Heart left ventricle (tissue), 16 donors: ENCODE measurements at regions not wholly inside any gene's neighbourhood (a gene's known extent, or its start where the extent isn't known, plus 50 kb on each side); places are given as distances from the start of the nearest gene placed in this dataset.

Source experiments
- ATAC-seq, 4 donors: fragments of 200-7000 bp; cut with Tn5 transposase; one replicate each; pipeline ENCODE4 v1.9.1; 2020 to 2022; ENCODE audit warnings: moderate library complexity in 4 of 4, mild to moderate bottlenecking in 3 of 4, moderate number of reproducible peaks in 1 of 4
- DNase-seq, 5 donors: peaks; one replicate each; pipeline ENCODE4 v3.0.0-alpha.2; 2020
- H3K27ac ChIP-seq, 12 donors: fragments of 200-600 bp; sonication (generic) in 4 of 12; one replicate each; pipeline versions ENCODE4 v1.5.0 to v1.8.0; 2016 to 2022; ENCODE audit warnings: mild to moderate bottlenecking in 2 of 12
- H3K27me3 ChIP-seq, 9 donors: fragments of 200-600 bp; sonication (generic) in 2 of 9; one replicate each; pipeline versions ENCODE4 v1.5.1 to v1.8.0; 2016 to 2022; ENCODE audit warnings: mild to moderate bottlenecking in 3 of 9
- H3K36me3 ChIP-seq, 9 donors: fragments of 200-600 bp; sonication (generic) in 2 of 9; one replicate each; pipeline versions ENCODE4 v1.5.0 to v1.8.0; 2018 to 2022; ENCODE audit warnings: mild to moderate bottlenecking in 2 of 9
- H3K4me1 ChIP-seq, 12 donors: fragments of 200-600 bp; sonication (generic) in 4 of 12; one replicate each; pipeline versions ENCODE4 v1.5.0 to v1.8.0; 2016 to 2022; ENCODE audit warnings: mild to moderate bottlenecking in 3 of 12
- H3K4me3 ChIP-seq, 12 donors: fragments of 200-600 bp; sonication (generic) in 4 of 12; one replicate each; pipeline versions ENCODE4 v1.5.0 to v1.8.0; 2017 to 2022; ENCODE audit warnings: mild to moderate bottlenecking in 9 of 12, moderate library complexity in 4 of 12
- H3K9me3 ChIP-seq, 12 donors: fragments of 200-600 bp; sonication (generic) in 4 of 12; one replicate each; pipeline versions ENCODE4 v1.5.0 to v1.8.0; 2016 to 2022; ENCODE audit warnings: mild to moderate bottlenecking in 1 of 12
- POLR2A ChIP-seq, 2 donors: fragments of 450-650 bp; IDR thresholded peaks; one replicate each; pipeline ENCODE4 v1.6.1; 2017; ENCODE audit warnings: antibody characterized with exemption in 2 of 2, mild to moderate bottlenecking in 2 of 2, moderate library complexity in 2 of 2
- WGBS, 4 donors: extraction: QIAGEN DNeasy Blood & Tissue Kit in 2 of 4; methylation state at CpG; one replicate each; pipeline versions ENCODE4 v1.1.5 to v1.1.7; 2013 to 2018; 5-methylcytosine and 5-hydroxymethylcytosine counted together
- intact Hi-C, 10 donors: fragments of 100-400 bp; cut with DNase I; formaldehyde crosslinking; loops; one replicate each; pipeline versions ENCODE4 v1.11.1 to v1.14.2; 2022
- TF ChIP-seq, protein P1 (sequence below), 12 donors: fragments of 200-600 bp; sonication (generic) in 4 of 12; IDR thresholded peaks; one replicate each; pipeline versions ENCODE4 v1.5.0 to v1.8.0; 2018 to 2022; ENCODE audit warnings: antibody characterized with exemption in 12 of 12, mild to moderate bottlenecking in 5 of 12
- donor health status: ischemic (EF 13 %, LVEDD 7.1; RV severe dilation, severe dysfunction).
- donor health status: healthy with polysubstance abuse.
- donor health status: DM: no; HTN: yes; CAD: no.
- donor health status: DM: no; HTN: no; CAD: no.
- donor health status: ischemic (EF 25% LVEDD 6.9; RV normal size, moderate dysfunction).
- donor health status: ischemic (EF 25% LVEDD 5.7; RV mildly dilated, moderate dysfunction).
- donor health status: healthy.
- donor health status: DM: yes; HTN: yes; CAD: no.
- donor health status: ischemic (EF 35%, LVEDD 5.7; RV mildly dilated, moderate dysfunction).
- donor health status: nonischemic (EF 11% LVEDD 7.7; RV severe dilation, severe dysfunction).
- donor health status: DM: yes; HTN: yes; CAD: no.
- donor health status: PGD.
- donor health status: ischemic (EF 29% LVEDD 5.4; RV normal size, mild dysfunction).
- donor health status: nonischemic (EF 23%, LVEDD 6.1; RV moderate dilation, normal function).

DNA sequence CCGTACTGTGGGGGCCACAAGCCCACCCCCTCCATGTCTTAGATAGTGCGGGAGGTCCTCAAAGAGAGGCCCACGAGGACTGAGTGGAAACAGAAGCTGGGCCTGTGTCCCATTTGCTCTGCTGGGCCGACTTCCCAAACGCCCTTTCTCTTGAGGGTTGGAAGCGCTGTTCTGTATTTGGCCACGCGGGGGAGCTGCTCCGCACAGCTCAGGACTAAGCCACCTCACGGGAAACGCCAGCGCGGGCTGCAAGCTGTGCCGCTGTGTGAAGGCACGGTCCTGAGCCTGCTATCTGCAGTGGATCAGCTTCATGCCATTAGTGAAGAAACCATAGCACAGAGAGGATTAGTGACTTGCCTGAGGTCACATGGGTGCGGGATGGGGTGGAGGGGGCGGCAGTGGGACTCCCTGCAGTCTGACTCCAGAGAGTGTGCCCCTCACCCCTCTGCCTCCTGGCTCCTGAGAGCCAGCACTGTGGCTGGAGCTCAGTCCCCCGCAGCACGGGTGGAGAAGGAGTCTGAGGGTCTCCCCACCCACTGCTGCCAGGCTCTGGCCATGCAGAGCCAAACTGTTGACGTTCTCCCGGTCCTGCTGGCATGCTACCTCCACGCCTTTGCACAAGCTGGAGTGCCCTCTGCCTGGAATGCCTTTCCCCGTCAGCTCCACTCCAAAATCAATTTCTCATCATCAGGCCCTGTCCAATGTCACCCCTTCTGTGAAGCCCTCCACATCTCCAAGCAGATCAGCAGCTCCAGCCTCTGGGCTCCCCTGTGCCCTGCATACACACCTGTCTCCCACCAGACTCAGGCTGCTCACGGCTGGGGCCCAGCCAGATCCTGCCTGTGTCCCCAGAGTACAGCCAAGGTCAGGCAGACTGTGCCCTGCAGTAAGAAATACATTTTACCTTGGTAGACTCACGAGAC lies 51.5 kb upstream of the LRRC32 start:
- DNase-seq = peak; percentile 81 to 91 (median 83)
- WGBS, 4 donors = 11 to 14% (median 12%) methylated on average over 19 to 25 of the region's 25 CpGs
- peak; percentile 68 to 93 (median 92) for ATAC-seq
- H3K27ac ChIP-seq = no peak overlapping the region
- no peaks in the 10 kb centered on the region for H3K36me3 ChIP-seq
- peaks cover 0 to 12% (median 4%) of the 10 kb centered on the region in 12 donors for H3K4me1 ChIP-seq
- H3K4me3 ChIP-seq = peak overlapping the region in 4 of 12 donors; percentile 11 to 34 (median 28)
- peaks cover 0 to 17% (median 0%) of the 10 kb centered on the region in 9 donors for H3K27me3 ChIP-seq
- intact Hi-C loops = loop anchor here in 1 of 10 donors (5.0 kb wide), 1 partner anchor 200 kb away; no protein-coding TSS in a partner anchor
- no peaks in the 10 kb centered on the region for H3K9me3 ChIP-seq
- TF ChIP-seq, protein P1, sequence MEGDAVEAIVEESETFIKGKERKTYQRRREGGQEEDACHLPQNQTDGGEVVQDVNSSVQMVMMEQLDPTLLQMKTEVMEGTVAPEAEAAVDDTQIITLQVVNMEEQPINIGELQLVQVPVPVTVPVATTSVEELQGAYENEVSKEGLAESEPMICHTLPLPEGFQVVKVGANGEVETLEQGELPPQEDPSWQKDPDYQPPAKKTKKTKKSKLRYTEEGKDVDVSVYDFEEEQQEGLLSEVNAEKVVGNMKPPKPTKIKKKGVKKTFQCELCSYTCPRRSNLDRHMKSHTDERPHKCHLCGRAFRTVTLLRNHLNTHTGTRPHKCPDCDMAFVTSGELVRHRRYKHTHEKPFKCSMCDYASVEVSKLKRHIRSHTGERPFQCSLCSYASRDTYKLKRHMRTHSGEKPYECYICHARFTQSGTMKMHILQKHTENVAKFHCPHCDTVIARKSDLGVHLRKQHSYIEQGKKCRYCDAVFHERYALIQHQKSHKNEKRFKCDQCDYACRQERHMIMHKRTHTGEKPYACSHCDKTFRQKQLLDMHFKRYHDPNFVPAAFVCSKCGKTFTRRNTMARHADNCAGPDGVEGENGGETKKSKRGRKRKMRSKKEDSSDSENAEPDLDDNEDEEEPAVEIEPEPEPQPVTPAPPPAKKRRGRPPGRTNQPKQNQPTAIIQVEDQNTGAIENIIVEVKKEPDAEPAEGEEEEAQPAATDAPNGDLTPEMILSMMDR (IDR thresholded peaks at IDR 0.05) = peak; percentile 84 to 95 (median 90)
- TF ChIP-seq POLR2A (IDR thresholded peaks at IDR 0.05) = no peak

DNA sequence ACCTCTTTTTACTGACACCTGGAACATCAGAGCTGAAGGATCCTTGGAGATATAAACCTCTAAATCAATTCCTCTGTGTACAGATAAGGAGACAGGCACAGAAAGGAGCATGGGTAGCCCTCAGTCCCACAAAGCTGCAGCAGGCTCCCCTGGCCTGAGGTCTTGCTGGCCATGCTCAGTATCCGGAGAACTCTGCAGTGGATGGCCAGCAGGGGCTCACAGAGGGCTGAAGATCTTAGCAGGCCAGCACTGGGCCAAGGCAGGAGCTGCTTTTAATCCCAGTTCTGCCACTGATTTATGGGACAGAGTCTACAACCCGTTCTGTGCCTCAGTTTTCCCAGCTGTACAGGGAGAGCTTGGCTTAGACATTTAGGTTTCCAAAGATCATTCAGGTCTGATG lies 52.6 kb upstream of the LRRC32 start:
- peaks cover 0 to 12% (median 4%) of the 10 kb centered on the region in 12 donors for H3K4me1 ChIP-seq
- ATAC-seq (no peak), DNase-seq (no peak)
- no peak overlapping the region for H3K4me3 ChIP-seq
- intact Hi-C loops = loop anchor here in 1 of 10 donors (5.0 kb wide), 1 partner anchor 199 kb away; no protein-coding TSS in a partner anchor
- no peak for TF ChIP-seq POLR2A (IDR thresholded peaks at IDR 0.05)
- TF ChIP-seq, protein P1 (IDR thresholded peaks at IDR 0.05) = no peak
- H3K9me3 ChIP-seq = no peaks in the 10 kb centered on the region
- no peak overlapping the region for H3K27ac ChIP-seq
- no peaks in the 10 kb centered on the region for H3K36me3 ChIP-seq
- 56 to 76% (median 64%) methylated on average over 2 of the region's 2 CpGs for WGBS, 4 donors
- peaks cover 0 to 17% (median 0%) of the 10 kb centered on the region in 9 donors for H3K27me3 ChIP-seq

DNA sequence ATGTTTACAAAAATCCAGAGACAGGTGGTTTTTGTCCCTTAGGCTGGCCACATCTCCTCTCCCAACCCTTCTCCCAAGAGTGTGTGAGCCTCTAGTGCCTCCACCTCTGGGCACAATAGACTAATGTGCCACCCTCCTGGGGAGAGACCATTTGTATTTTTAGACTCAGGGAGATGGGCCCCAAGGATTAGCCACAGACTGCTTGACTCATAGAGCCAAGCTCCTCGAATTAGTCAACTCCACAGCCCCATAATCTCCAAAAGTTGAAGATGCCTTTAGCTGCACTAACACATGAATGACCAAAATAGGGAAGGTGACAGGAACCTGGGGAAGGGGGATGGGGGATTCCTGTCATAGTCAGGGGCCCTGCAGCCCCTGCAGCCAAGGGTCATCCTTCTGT lies 53.0 kb upstream of the LRRC32 start:
- Histone ChIP-seq H3K9me3 (no peaks in the 10 kb centered on the region), H3K36me3 (no peaks in the 10 kb centered on the region), H3K4me3 (no peak overlapping the region), H3K27me3 (peaks cover 0 to 17% (median 0%) of the 10 kb centered on the region in 9 donors), H3K27ac (no peak overlapping the region), H3K4me1 (peaks cover 0 to 12% (median 4%) of the 10 kb centered on the region in 12 donors)
- TF ChIP-seq, protein P1 (IDR thresholded peaks at IDR 0.05) = no peak
- no peak for TF ChIP-seq POLR2A (IDR thresholded peaks at IDR 0.05)
- intact Hi-C loops = loop anchor here in 1 of 10 donors (5.0 kb wide), 1 partner anchor 199 kb away; no protein-coding TSS in a partner anchor
- DNase-seq (no peak), ATAC-seq (no peak)
- 46 to 75% (median 63%) methylated on average over 1 of the region's 1 CpG for WGBS, 4 donors

DNA sequence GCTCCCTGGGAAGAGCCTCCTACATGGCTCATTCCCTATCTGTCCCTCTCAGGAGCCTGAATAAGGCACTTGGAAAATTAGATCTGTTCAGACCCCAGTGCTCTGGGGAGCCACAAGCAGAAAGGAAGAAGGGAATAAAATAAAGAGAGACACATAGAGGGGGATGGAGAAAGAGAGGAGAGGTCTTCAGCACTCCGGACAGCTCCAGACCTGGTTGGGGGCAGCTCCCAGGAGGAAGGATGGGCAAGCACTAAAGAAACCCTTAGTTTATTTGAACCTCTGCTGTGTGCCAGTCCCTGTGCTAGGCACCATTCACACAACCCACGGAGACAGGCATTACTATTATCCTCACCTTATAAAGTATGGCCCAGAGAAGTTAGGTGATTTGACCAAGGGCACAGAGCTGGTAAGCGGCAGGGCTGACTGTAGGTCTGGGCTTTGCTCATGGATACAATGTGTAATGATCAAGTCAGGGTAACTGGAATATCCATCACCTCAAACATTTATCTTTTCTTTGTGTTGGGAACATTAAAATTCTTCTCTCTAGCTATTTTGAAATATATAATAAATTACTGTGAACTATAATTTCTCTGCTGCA lies 53.7 kb upstream of the LRRC32 start:
- TF ChIP-seq, protein P1 (IDR thresholded peaks at IDR 0.05) = no peak
- no peak for TF ChIP-seq POLR2A (IDR thresholded peaks at IDR 0.05)
- no peak for ATAC-seq
- Histone ChIP-seq H3K27me3 (peaks cover 0 to 17% (median 0%) of the 10 kb centered on the region in 9 donors), H3K9me3 (no peaks in the 10 kb centered on the region), H3K36me3 (no peaks in the 10 kb centered on the region), H3K4me1 (peaks cover 0 to 12% (median 4%) of the 10 kb centered on the region in 12 donors), H3K27ac (no peak overlapping the region), H3K4me3 (no peak overlapping the region)
- DNase-seq = no peak
- WGBS, 4 donors = 43 to 49% (median 47%) methylated on average over 3 of the region's 3 CpGs
- intact Hi-C loops = loop anchor here in 1 of 10 donors (5.0 kb wide), 1 partner anchor 198 kb away; no protein-coding TSS in a partner anchor
